Astrocyte of the cerebellum (primary cell): ENCODE measurements at regions not wholly inside any gene's neighbourhood (a gene's known extent, or its start where the extent isn't known, plus 50 kb on each side); places are given as distances from the start of the nearest gene placed in this dataset.

ENCODE experiments used
- DNase-seq: peaks from one replicate; pipeline ENCODE4 v3.0.0-alpha.2; 2011; ENCODE audit warnings: low read depth
- H3K4me3 ChIP-seq: 2 replicates; pipeline ENCODE4 v1.5.1; 2011; ENCODE audit warnings: mild to moderate bottlenecking, low read depth, low read length, moderate library complexity
- in situ Hi-C: cut with HindIII; loops from 2 replicates; pipeline ENCODE4 v1.10.0; 2017; ENCODE audit warnings: low sequenced_read_pairs
- TF ChIP-seq, protein P1 (sequence below): IDR thresholded peaks from 2 replicates; pipeline ENCODE4 v1.5.1; 2012; ENCODE audit warnings: low read length, low read depth, moderate library complexity, mild to moderate bottlenecking; ENCODE audit errors: missing control alignments

DNA sequence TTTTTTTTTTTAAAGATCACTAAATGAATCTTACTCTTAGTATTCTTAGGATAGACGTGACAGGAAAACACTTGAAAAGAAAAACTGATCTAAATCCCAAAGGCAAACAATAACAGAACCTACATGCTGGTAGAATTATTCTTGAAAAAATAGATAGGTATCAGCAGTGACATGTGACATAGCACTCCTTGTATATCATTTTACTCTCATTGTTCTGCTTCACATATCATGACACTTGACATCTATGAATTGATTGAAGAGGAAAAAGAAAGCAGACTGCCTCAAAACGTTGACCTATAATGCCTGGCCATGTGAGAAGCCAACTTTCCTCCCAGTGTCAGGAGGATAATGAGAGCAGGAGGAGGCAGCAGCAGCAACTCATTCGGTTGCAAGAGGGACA lies 555.2 kb downstream of the GABRG1 start:
- in situ Hi-C loops = no loop called here
- TF ChIP-seq, protein P1, sequence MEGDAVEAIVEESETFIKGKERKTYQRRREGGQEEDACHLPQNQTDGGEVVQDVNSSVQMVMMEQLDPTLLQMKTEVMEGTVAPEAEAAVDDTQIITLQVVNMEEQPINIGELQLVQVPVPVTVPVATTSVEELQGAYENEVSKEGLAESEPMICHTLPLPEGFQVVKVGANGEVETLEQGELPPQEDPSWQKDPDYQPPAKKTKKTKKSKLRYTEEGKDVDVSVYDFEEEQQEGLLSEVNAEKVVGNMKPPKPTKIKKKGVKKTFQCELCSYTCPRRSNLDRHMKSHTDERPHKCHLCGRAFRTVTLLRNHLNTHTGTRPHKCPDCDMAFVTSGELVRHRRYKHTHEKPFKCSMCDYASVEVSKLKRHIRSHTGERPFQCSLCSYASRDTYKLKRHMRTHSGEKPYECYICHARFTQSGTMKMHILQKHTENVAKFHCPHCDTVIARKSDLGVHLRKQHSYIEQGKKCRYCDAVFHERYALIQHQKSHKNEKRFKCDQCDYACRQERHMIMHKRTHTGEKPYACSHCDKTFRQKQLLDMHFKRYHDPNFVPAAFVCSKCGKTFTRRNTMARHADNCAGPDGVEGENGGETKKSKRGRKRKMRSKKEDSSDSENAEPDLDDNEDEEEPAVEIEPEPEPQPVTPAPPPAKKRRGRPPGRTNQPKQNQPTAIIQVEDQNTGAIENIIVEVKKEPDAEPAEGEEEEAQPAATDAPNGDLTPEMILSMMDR = no peak
- DNase-seq = no peak
- no peak overlapping the region for H3K4me3 ChIP-seq

DNA sequence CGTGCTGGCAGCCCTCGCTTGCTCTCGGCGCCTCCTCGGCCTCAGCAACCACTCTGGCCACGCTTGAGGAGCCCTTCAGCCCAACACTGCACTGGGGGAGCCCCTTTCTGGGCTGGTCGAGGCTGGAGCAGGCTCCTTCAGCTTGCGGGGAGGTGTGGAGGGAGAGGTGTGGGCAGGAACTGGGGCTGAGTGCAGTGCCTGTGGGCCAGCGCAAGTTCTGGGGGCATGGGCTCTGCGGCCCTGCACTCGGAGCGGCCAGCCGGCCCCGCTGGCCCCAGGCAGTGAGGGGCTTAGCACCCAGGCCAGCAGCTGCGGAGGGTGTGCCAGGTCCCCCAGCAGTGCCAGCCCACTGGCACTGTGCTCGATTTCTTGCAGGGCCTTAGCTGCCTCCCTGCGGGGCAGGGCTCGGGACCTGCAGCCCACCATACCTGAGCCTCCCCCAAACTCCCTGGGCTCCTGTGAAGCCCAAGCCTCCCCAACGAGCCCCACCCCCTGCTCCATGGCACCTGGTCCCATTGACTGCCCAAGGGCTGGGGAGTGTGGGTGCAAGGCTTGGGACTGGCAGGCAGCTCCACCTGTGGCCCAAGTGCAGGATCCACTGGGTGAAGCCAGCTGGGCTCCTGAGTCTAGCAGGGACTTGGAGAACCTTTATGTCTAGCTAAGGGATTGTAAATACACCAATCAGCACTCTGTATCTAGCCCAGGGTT lies 556.8 kb downstream of the GABRG1 start:
- no peak for DNase-seq
- no peak overlapping the region for H3K4me3 ChIP-seq
- TF ChIP-seq, protein P1 = no peak
- in situ Hi-C loops = no loop called here

DNA sequence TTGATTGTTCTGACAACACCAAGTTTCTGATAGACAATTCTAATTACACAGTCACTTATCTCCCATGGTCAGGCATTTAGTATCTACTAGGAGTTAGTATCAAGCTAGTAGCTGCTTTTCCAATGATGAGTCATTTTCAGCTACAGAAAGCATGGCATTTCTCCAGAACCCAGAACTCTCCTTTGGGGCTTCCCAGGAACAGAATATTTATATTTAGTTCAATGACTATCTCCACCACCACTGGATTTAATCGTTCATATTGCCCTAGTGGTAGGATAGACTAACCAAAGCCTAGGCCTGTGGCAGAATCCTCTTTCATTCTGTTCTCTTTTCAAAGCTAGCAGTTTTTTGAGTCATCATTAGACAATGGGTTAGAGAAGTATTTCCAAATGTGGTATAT lies 569.4 kb downstream of the GABRG1 start:
- TF ChIP-seq, protein P1 = no peak
- H3K4me3 ChIP-seq = no peak overlapping the region
- in situ Hi-C loops = no loop called here
- DNase-seq = peak; percentile 35

DNA sequence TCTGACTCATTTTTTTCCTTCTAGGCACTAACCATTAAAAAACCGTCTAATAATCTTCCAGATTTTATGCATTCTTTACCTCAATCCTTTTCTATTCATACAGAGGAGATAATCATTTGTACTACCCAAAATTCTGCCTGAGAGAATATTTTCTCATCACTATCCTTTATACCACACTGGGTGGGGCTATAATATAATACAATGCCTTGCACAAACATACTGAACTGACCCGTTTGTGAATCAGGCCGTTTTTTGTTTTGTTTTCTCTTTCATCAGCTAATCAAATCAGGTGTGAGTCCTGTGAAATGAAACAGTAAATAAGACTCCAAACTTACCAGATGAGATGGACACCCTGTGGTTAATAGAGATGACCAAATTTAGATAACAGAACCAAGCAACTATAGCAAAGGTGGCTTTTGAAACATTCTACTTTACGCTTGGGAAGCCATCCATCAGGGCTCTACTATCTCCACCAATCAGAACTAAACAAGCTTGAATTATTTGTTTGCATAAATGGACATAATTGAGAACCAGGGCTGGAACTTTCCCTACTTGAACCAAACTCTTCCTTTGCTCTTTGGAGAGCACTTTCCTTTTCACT lies 573.0 kb downstream of the GABRG1 start:
- H3K4me3 ChIP-seq = no peak overlapping the region
- in situ Hi-C loops = no loop called here
- TF ChIP-seq, protein P1 = no peak
- no peak for DNase-seq

DNA sequence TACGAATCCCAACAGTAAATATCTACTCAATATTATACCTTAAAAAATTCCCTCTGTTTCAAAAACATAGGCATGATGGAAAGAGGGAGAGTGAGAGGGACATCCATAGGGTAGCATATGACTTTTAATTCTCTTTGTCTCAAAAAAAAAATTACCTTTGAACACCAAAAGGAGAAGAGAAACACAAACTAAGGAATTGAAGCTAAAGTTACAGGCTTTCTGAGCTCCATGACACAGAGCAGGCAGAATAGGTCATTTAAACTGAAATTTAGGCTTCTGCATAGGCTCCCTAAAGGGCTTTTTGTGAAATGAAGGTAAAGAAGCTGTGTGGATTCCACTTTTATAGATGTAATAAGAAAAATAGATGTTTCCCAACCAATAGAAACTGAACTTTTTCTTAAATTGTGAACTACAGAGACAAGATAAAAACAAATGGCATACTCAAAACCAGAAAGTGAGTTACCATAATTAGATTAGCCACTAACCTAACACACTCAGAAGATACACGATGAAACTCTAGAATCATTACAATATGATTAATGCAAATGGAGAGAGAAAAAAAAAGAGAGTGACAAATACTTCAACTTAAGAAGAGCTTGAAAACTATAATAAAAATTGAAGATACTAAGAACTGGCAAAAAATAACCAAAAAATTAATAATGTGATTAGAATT lies 584.6 kb downstream of the GABRG1 start:
- in situ Hi-C loops = no loop called here
- TF ChIP-seq, protein P1 = no peak
- no peak overlapping the region for H3K4me3 ChIP-seq
- no peak for DNase-seq

DNA sequence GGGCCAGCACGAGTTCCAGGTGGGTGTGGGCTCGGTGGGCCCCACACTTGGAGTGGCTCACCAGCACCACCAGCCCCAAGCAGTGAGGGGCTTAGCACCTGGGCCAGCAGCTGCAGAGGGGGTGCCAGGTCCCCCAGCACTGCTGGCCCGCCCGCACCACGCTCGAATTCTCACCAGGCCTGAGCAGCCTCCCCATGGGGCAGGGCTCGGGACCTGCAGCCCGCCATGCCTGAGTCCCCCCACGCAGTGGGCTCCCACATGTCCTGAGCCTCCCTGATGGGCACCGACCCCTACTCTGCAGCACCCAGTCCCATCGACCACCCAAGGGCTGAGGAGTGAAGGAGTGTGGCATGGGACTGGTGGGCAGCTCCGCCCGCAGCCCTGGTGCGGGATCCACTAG lies 593.4 kb downstream of the GABRG1 start:
- TF ChIP-seq, protein P1 = no peak
- no peak overlapping the region for H3K4me3 ChIP-seq
- DNase-seq = no peak
- in situ Hi-C loops = no loop called here
